Kidney epithelial cell (primary cell): ENCODE measurements at regions not wholly inside any gene's neighbourhood (a gene's known extent, or its start where the extent isn't known, plus 50 kb on each side); places are given as distances from the start of the nearest gene placed in this dataset.

ENCODE experiments used
- DNase-seq: peaks from one replicate; pipeline ENCODE4 v3.0.0-alpha.2; 2010; ENCODE audit warnings: low read depth
- H3K27me3 ChIP-seq: 2 replicates; pipeline ENCODE4 v1.6.0; 2011; ENCODE audit warnings: low read length; ENCODE audit not compliant: control insufficient read depth, insufficient read depth
- H3K36me3 ChIP-seq: 2 replicates; pipeline ENCODE4 v1.5.1; 2011; ENCODE audit warnings: low read length; ENCODE audit not compliant: control insufficient read depth, insufficient read depth
- H3K4me3 ChIP-seq: 2 replicates; pipeline ENCODE4 v1.5.1; 2011; ENCODE audit warnings: low read depth, mild to moderate bottlenecking, control low read depth, low read length
- TF ChIP-seq, protein P1 (sequence below): IDR thresholded peaks from 2 replicates; pipeline ENCODE4 v1.5.1; 2011; ENCODE audit warnings: mild to moderate bottlenecking, moderate library complexity, low read length, control low read depth, inconsistent platforms; ENCODE audit not compliant: insufficient read depth, poor library complexity, severe bottlenecking

DNA sequence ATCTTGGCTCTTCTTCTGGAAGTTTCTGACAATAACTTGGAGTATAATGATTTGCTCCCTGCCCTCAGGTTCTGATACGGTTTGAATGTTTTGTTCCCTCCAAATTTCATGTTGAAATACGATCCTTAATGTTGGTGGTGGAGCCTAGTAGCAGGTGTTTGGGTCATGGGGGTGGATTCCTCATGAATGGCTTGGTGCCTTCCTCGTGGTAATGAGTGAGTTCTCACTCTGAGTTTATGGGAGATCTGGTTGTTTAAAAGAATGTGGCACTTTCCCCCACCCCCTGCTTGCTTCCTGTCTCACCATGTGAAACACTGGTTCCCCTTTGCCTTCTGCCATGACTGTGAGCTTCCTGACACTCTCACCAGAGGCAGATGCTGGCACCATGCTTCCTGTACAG, 103.0 kb upstream of the OSMR start:
- H3K4me3 ChIP-seq = no peak overlapping the region
- no peaks in the 10 kb centered on the region for H3K36me3 ChIP-seq
- H3K27me3 ChIP-seq = no peaks in the 10 kb centered on the region
- no peak for DNase-seq
- TF ChIP-seq, protein P1, sequence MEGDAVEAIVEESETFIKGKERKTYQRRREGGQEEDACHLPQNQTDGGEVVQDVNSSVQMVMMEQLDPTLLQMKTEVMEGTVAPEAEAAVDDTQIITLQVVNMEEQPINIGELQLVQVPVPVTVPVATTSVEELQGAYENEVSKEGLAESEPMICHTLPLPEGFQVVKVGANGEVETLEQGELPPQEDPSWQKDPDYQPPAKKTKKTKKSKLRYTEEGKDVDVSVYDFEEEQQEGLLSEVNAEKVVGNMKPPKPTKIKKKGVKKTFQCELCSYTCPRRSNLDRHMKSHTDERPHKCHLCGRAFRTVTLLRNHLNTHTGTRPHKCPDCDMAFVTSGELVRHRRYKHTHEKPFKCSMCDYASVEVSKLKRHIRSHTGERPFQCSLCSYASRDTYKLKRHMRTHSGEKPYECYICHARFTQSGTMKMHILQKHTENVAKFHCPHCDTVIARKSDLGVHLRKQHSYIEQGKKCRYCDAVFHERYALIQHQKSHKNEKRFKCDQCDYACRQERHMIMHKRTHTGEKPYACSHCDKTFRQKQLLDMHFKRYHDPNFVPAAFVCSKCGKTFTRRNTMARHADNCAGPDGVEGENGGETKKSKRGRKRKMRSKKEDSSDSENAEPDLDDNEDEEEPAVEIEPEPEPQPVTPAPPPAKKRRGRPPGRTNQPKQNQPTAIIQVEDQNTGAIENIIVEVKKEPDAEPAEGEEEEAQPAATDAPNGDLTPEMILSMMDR = no peak

DNA sequence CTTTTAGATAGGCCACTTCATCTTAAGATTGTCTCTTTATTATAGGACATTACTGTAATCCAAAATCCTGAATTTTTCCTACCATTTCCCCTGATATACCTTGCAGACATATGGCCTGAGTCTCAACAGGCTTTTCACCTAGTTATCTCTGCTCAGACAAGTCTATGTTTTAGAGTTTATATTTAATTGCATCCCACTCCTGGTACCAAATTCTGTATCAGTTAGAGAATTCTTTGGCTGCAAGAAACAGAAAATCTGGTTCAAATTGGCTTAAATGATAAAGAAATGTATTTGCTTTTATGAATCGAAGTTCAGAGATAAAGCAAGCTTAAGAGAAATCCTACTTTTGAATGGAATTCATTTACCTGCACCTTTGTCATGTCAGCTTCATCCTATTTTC, 102.2 kb upstream of the OSMR start:
- TF ChIP-seq, protein P1 = no peak
- H3K4me3 ChIP-seq = no peak overlapping the region
- no peak for DNase-seq
- H3K27me3 ChIP-seq = no peaks in the 10 kb centered on the region
- H3K36me3 ChIP-seq = no peaks in the 10 kb centered on the region

DNA sequence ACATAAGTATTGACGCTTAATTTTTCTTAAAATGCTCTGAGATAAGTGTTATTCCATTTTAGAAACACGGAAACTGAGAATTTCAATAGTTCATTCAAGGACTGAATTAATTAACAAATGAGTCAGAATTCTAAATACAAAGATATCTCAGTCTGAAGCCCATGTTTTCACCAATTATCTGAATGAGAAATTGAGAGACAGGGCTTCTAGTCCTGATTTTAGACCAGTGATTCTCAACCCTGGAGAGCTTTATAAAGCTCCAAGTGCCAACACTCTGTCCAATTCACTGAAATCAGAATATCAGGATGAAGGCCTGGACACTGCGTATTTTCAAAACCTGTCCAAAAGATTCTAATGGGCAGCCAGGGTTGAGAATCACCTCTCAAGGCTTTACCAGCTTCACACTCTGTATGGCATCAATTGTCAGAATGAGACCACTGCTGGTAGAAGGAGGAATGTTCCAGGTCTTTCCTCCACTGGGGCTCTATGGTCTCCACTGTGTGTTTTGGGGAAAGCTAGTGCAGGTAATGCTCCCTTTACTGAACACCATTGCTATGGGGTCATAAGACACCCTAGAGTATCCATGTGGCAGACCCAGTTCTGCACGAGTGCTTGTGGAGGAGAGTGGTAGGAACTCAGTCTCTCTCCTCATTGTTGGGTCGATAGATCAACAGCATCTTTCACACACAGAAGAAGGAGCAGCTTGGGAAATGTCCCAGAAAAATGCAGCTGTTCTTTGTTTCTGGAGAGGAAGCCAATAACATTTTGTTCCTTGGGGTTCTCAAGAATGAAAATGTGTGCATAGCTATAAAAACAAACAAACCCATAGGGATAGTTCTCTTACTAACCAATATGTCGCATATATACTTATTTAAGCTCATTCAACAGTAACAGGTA, 99.7 kb upstream of the OSMR start:
- no peaks in the 10 kb centered on the region for H3K27me3 ChIP-seq
- no peak overlapping the region for H3K4me3 ChIP-seq
- no peaks in the 10 kb centered on the region for H3K36me3 ChIP-seq
- TF ChIP-seq, protein P1 = no peak
- DNase-seq = no peak

DNA sequence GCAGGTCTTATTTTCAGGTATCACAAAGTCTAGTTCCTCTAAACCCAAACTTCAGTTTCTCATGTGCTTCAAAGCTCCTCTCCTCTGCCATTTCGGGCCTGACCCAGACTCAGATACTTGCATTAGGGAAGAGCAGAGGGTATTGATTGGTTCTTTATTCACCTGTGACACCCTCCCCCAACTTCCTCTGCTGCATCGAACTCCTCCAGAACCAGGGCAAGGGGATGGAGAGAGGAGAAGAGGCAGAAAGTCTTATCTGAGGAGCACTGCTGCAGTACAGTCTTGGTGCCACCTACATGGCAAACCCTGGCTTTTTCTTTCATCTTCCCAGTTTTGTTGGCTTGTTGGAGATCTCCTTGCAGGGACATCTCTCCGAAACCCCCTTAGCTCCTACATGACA, 96.0 kb upstream of the OSMR start:
- Histone ChIP-seq H3K4me3 (no peak overlapping the region), H3K27me3 (no peaks in the 10 kb centered on the region), H3K36me3 (no peaks in the 10 kb centered on the region)
- TF ChIP-seq, protein P1 = no peak
- DNase-seq = no peak

DNA sequence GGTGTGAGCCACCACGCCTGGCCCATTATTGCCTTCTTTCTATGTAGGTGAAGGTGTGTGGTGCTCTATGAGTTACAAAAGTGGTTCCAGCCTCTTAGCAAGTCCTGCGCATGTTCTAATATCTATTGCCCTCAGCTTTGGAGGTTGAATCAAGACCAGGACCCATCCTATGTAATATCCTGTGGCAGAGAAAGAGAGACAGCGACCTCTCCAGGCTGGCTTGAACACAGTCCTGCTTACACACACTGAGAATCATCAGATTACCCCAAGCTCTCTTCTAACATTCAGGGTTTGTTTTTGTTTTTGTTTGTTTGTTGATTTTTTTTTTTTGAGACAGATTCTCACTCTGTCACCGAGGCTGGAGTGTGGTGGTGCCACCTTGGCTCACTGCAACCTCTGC, 94.7 kb upstream of the OSMR start:
- DNase-seq = no peak
- Histone ChIP-seq H3K4me3 (no peak overlapping the region), H3K27me3 (no peaks in the 10 kb centered on the region), H3K36me3 (no peaks in the 10 kb centered on the region)
- TF ChIP-seq, protein P1 = no peak
